ENCODE measurements at regions not wholly inside any gene's neighbourhood (a gene's known extent, or its start where the extent isn't known, plus 50 kb on each side); places are given as distances from the start of the nearest gene placed in this dataset.

DNA sequence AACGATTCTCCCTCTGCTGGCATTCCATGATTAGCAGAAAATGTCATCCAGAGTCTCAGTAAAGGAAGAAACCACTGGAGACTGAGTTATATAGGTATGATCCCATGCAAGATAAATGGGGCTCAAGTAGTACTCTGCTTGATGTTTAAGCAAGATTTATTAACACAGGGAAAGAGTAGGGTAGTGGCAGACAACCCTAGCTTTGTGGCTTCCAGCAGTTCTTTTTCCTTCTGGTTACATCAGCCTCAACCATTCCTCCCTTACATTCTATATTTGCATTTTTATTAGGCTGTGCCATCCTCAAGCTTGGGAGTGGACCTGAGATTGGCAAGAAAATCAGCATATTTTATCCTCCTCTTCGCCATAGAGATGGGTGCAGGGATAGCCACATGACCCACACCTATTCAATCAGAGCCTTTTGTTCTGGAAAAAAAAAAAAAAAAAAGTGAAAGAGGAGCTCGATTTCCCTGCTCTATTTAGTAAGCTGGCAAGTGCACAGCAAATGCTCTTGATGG is 402.1 kb downstream of the ZNF536 start:
- no peak for DNase-seq

DNA sequence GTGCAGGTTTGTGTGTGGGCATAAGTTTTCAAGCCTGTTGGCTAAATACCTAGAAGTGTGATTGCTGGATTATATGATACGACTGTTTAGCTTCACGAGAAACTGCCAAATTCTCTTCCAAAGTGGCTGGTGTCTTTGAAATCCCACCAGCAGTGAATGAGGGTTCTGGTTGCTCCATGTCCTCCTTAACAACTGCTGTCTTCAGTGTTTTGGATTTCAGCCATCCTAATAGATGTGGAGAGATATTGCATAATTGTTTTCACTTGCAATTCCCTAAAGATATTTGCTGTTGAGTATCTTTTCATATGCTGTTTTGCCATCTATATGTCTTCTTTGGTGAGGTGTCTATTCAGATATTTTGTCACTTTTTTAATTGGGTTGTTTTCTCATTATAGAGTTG is 390.5 kb downstream of the ZNF536 start:
- DNase-seq: no peak

- DNase-seq: no peak
Observed at GRCh38 chr19:30760014-30760413, 387.8 kb downstream of the ZNF536 start.

GRCh38 chr19:30757837-30758617 is 385.8 kb downstream of the ZNF536 start:
- no peak for DNase-seq

- DNase-seq: no peak
Observed at GRCh38 chr19:30757104-30757836, 385.1 kb downstream of the ZNF536 start.

GRCh38 chr19:30755581-30755980 is 383.4 kb downstream of the ZNF536 start:
- no peak for DNase-seq

DNA sequence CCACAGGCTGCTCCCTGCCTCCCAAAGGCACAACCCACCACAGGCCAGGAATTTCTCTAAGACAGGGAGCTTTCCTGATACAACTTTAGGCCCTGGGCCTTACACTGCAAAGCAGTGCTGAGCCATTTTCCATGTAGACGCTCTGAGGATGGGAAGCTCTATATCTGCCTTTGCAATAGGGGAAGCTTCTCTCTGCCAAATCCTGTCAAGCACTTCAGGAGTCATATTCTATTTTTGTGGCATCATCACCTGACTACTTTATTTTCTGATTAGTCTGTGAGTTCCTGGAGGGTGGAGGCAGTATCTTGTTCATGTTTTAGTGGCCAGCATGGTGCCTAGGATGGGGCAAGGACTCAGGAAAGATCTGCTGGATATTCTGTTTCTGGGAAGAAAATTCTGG is 382.0 kb downstream of the ZNF536 start:
- DNase-seq: no peak

- DNase-seq: no peak
Observed at GRCh38 chr19:30752876-30753275, 380.7 kb downstream of the ZNF536 start.

DNA sequence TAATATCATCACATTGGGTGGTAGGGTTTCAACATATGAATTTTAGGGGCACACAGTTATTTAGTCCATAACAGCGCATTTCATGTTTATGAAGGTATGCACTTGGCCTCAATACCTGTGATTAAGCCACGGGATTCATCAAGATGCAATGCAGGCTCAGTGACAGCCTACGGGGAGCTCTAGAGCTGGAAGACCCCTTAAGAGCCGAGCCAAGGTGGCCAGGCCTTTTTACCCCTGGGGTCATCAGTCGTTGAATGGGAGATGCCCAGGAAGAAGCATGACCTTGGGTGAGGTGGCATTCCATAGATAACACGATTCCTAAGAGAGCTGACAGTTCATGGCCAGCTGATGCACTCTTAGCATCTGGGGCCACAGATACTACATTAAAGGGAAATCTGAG is 380.0 kb downstream of the ZNF536 start:
- DNase-seq: no peak

DNA sequence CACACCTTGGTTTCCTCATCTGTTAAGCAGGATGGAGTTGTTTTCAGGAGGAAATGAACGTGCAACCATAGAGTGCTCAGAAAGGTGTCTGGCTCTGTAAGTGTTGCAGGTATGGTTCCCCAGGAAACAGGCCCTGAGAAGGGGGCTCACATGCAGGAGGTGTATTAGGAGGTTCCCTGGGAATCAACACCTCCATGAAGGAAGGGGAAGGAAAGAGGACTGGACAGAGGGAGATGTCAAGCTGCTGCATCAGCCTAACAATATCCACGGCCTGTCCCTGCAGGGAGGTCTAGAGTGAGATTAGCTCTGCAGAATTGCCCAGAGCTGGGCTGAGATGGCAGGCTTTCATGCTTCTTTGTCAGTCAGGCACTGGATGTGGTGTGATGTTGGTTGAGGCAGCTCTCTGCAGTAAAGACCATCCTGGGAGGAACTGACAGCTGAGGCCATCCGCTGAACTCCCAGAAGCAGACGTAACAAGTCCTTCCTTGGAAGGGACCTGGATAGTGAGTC is 373.3 kb downstream of the ZNF536 start:
- no peak for DNase-seq

GRCh38 chr19:30744741-30745475 is 372.7 kb downstream of the ZNF536 start:
- DNase-seq: no peak

DNA sequence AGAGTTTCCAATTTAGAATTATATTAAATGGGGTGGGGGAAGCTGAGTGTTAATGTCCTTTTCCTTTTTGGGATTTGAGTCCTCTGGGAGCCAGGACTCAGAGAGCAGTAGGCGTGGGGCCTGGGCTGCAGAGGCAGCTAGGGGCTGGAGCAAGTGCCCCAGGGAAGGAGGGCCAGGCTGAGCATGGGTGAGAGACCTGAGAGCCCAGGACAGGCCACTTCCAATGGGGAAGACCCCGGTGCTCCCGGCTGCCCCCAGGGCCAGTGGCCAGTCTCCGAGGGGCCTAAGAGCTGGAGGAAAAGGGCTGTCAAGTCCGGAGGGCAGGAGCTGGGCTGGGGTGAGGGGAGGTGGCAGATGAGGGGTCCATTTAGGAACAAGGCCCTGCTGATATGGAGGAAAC is 371.5 kb downstream of the ZNF536 start:
- no peak for DNase-seq

- DNase-seq: no peak
Observed at GRCh38 chr19:30743011-30743410, 370.8 kb downstream of the ZNF536 start.

GRCh38 chr19:30742406-30742938 is 370.3 kb downstream of the ZNF536 start:
- no peak for DNase-seq

GRCh38 chr19:30741566-30741965 is 369.4 kb downstream of the ZNF536 start:
- DNase-seq: no peak

GRCh38 chr19:30739394-30739793 is 367.2 kb downstream of the ZNF536 start:
- DNase-seq: no peak

DNA sequence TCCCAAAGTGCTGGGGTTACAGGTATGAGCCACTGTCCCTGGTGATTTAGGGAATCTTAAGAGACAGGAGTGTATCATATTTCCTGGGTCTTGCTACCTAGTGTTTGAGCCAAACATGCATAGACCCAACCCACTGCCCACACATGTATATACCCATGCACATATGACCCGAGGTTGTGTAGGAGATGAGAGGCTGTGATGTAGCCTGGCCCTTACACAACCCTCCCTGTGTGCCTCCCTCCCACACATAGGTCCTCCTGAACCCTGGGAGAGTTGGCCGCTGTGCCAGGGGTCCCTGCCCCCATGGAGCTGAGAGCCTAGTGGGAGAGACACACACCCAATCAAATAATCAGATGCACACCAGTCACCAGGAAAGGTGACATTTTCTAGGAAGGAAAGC is 365.9 kb downstream of the ZNF536 start:
- no peak for DNase-seq

DNA sequence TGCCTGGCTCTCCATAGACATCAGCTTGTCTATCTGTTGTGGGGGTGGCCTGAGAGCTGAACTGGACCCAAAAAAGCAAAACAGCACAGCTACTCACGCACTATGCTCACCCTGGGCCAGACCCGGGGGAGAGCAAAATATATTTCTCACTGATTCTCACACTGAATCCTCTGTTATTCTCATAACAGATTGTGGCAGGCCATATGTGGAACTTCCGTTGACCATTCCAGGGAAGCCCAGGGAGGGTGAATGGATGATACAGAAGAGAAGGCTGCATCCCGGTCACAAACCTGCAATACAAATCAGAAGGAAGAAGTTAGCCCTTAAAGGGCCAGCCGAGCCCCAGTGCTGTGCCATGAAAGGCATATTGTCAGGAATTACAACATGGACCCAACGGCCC is 362.5 kb downstream of the ZNF536 start:
- DNase-seq: no peak

GRCh38 chr19:30733826-30734550 is 361.8 kb downstream of the ZNF536 start:
- DNase-seq: no peak

DNA sequence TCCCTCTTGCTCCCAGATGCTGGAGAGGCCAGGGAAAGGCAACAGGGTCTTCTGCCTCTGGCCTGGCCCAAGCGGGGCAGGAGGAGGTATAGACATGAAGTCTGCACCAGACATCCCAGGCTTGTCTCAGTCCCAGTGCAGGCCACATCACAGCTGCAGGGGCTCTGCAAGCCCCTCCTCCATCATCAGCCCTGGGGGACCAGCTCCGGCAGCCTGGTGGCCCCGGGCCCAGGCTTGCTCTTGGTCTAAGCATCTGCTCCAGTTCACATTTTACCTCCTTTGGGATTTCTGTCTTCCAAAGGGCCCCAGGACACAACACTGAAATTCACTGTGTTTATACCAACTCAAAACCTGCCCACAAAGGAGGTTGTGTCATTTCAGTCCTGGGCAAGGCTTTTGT is 359.4 kb downstream of the ZNF536 start:
- no peak for DNase-seq

- no peak for DNase-seq
Observed at GRCh38 chr19:30729451-30729850, 357.3 kb downstream of the ZNF536 start.

GRCh38 chr19:30722761-30723160 is 350.6 kb downstream of the ZNF536 start:
- no peak for DNase-seq

Measured in activated T-cell treated with anti-CD3 and anti-CD28 coated beads for 4 hours (primary cell).